Left ventricle myocardium inferior (tissue), 1 donor: ENCODE measurements at regions not wholly inside any gene's neighbourhood (a gene's known extent, or its start where the extent isn't known, plus 50 kb on each side); places are given as distances from the start of the nearest gene placed in this dataset.

Experiments
- DNase-seq: peaks from one replicate; pipeline ENCODE4 v3.0.0-alpha.2; 2020
- H3K27ac ChIP-seq: fragments of 200-600 bp; replicated peaks from 2 replicates; pipeline ENCODE4 v1.8.0; 2021
- H3K27me3 ChIP-seq: fragments of 200-600 bp; 2 replicates; pipeline ENCODE4 v1.8.0; 2021; ENCODE audit warnings: low read depth
- H3K36me3 ChIP-seq: fragments of 200-600 bp; 2 replicates; pipeline ENCODE4 v1.8.0; 2021
- H3K4me1 ChIP-seq: fragments of 200-600 bp; 2 replicates; pipeline ENCODE4 v1.8.0; 2021
- H3K4me3 ChIP-seq: fragments of 200-600 bp; 2 replicates; pipeline ENCODE4 v1.8.0; 2021; ENCODE audit warnings: mild to moderate bottlenecking, moderate library complexity
- H3K9me3 ChIP-seq: fragments of 200-600 bp; replicated peaks from 2 replicates; pipeline ENCODE4 v1.8.0; 2021
- CTCF ChIP-seq: fragments of 200-600 bp; IDR thresholded peaks from 2 replicates; pipeline ENCODE4 v1.8.0; 2021; ENCODE audit warnings: antibody characterized with exemption, mild to moderate bottlenecking, borderline replicate concordance
- intact Hi-C: fragments of 100-400 bp; cut with micrococcal nuclease; formaldehyde crosslinking; loops from one replicate; pipeline ENCODE4 v1.11.0; 2022
- donor health status: DM: no; HTN: yes; CAD: no; lungs with severe emphysema.

- no peak for DNase-seq
- H3K36me3 ChIP-seq, result no peaks in the 10 kb centered on the region
These were observed 327.2 kb downstream of the EN1 start for GRCh38 chr2:118520246-118520645.

GRCh38 chr2:118519511-118519910, 327.9 kb downstream of the EN1 start:
- no peaks in the 10 kb centered on the region for H3K27me3 ChIP-seq
- intact Hi-C loops, result no loop called here
- peaks cover 51% of the 10 kb centered on the region for H3K9me3 ChIP-seq
- no peak for TF ChIP-seq CTCF
- H3K4me3 ChIP-seq, result no peak overlapping the region
- H3K4me1 ChIP-seq, result no peaks in the 10 kb centered on the region
- H3K27ac ChIP-seq, result no peak overlapping the region
- no peak for DNase-seq
- H3K36me3 ChIP-seq, result no peaks in the 10 kb centered on the region

More at GRCh38 chr2:118520246-118520645, 327.2 kb downstream of the EN1 start:
- Histone ChIP-seq H3K4me3 (no peak overlapping the region), H3K4me1 (no peaks in the 10 kb centered on the region), H3K27ac (no peak overlapping the region), H3K27me3 (no peaks in the 10 kb centered on the region), H3K9me3 (peaks cover 45% of the 10 kb centered on the region)
- intact Hi-C loops, result no loop called here
- no peak for TF ChIP-seq CTCF

- no peak for TF ChIP-seq CTCF
- intact Hi-C loops, result no loop called here
- Histone ChIP-seq H3K4me1 (no peaks in the 10 kb centered on the region), H3K27me3 (peaks cover 4% of the 10 kb centered on the region), H3K4me3 (no peak overlapping the region), H3K36me3 (no peaks in the 10 kb centered on the region), H3K9me3 (peaks cover 12% of the 10 kb centered on the region), H3K27ac (no peak overlapping the region)
- no peak for DNase-seq
These were observed 336.6 kb downstream of the EN1 start for GRCh38 chr2:118510807-118511206.

- intact Hi-C loops, result no loop called here
- H3K27me3 ChIP-seq, result peaks cover 4% of the 10 kb centered on the region
- H3K36me3 ChIP-seq, result no peaks in the 10 kb centered on the region
- H3K27ac ChIP-seq, result no peak overlapping the region
- H3K4me1 ChIP-seq, result no peaks in the 10 kb centered on the region
- TF ChIP-seq CTCF, result no peak
- H3K4me3 ChIP-seq, result no peak overlapping the region
- no peak for DNase-seq
- H3K9me3 ChIP-seq, result peaks cover 6% of the 10 kb centered on the region
These were observed 338.0 kb downstream of the EN1 start for GRCh38 chr2:118509319-118510004.

- no peak overlapping the region for H3K27ac ChIP-seq
- TF ChIP-seq CTCF, result no peak
- H3K27me3 ChIP-seq, result peaks cover 4% of the 10 kb centered on the region
- H3K36me3 ChIP-seq, result no peaks in the 10 kb centered on the region
- H3K4me3 ChIP-seq, result no peak overlapping the region
- no peak for DNase-seq
- intact Hi-C loops, result no loop called here
- no peaks in the 10 kb centered on the region for H3K9me3 ChIP-seq
- H3K4me1 ChIP-seq, result no peaks in the 10 kb centered on the region
These were observed 339.2 kb downstream of the EN1 start for GRCh38 chr2:118508282-118508681.
